LNCaP clone FGC (cell line): ENCODE measurements at regions not wholly inside any gene's neighbourhood (a gene's known extent, or its start where the extent isn't known, plus 50 kb on each side); places are given as distances from the start of the nearest gene placed in this dataset.

Experiments
- DNase-seq: peaks from one replicate; pipeline ENCODE4 v3.0.0-alpha.2; 2011; ENCODE audit warnings: low read depth
- H3K4me3 ChIP-seq: 2 replicates; pipeline ENCODE4 v1.5.1; 2011; ENCODE audit warnings: mild to moderate bottlenecking, low read depth, low read length, control low read depth
- TF ChIP-seq, protein P1 (sequence below): IDR thresholded peaks from 2 replicates; pipeline ENCODE4 v1.5.1; 2012; ENCODE audit warnings: mild to moderate bottlenecking; ENCODE audit not compliant: control insufficient read depth, insufficient read depth; ENCODE audit errors: extremely low read depth

DNA sequence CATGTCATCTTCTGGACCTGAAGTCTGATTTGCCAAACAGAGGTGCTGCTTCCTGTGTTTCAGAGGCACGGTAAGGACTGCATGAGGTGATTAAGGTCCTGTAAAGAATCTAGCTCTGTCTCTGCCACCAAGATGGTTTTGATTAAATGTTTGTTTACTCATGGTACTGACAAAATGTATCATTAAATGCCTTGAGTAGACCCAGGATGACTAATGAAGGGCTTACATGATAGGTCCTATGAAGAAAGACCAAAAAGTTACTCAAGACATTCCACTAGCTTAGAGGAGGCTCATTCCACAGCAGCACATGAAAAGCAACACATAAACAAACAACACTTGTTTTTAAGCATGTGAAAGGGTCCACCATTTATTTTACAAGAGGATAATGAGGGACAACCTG, 100.9 kb downstream of the BOD1 start:
- TF ChIP-seq, protein P1, sequence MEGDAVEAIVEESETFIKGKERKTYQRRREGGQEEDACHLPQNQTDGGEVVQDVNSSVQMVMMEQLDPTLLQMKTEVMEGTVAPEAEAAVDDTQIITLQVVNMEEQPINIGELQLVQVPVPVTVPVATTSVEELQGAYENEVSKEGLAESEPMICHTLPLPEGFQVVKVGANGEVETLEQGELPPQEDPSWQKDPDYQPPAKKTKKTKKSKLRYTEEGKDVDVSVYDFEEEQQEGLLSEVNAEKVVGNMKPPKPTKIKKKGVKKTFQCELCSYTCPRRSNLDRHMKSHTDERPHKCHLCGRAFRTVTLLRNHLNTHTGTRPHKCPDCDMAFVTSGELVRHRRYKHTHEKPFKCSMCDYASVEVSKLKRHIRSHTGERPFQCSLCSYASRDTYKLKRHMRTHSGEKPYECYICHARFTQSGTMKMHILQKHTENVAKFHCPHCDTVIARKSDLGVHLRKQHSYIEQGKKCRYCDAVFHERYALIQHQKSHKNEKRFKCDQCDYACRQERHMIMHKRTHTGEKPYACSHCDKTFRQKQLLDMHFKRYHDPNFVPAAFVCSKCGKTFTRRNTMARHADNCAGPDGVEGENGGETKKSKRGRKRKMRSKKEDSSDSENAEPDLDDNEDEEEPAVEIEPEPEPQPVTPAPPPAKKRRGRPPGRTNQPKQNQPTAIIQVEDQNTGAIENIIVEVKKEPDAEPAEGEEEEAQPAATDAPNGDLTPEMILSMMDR, result no peak
- no peak overlapping the region for H3K4me3 ChIP-seq
- no peak for DNase-seq

DNA sequence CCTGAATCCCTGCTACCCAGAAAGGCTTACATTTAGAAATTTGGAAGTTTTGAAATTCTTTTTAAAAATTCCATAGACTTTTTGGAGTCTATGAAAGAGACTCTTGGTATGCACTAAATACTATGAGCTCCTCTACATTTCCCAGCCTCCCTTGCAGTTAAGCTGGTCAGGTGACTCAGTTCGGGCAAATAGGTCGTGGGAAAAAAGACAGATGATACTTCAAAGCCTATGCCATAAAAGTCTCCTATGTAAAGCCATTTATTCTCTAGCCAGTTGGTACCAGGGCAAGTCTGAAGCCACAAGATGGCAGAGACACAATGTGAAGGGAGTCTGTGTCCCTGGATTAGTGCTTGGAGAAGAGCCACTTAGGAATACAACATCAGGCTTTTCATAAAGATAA, 101.8 kb downstream of the BOD1 start:
- TF ChIP-seq, protein P1, result no peak
- no peak overlapping the region for H3K4me3 ChIP-seq
- no peak for DNase-seq

DNA sequence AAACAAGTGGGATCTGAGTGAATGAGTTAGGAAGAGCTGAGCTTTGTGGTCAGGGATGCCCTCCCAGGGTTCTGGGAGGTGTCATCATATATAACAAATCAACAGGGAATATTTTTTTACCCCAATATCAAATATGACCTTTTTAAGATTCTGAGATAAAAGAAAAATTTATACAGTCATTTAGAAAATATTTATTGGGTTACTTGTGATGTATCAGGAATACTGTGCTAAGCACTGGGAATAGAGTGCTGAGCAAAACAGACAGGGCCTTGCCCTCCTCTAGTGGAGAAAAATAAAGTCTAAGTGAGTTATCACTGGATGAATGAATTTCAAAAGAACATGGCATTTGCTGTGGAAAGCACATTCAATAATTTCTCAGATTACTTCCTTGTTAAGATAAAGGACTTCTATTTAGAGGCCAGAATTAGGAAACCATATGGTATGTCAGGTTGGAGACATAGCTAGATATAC, 102.9 kb downstream of the BOD1 start:
- TF ChIP-seq, protein P1, result 0 out of 2 replicates have a peak, but pooled peaks have one; percentile 10
- no peak for DNase-seq
- H3K4me3 ChIP-seq, result no peak overlapping the region

DNA sequence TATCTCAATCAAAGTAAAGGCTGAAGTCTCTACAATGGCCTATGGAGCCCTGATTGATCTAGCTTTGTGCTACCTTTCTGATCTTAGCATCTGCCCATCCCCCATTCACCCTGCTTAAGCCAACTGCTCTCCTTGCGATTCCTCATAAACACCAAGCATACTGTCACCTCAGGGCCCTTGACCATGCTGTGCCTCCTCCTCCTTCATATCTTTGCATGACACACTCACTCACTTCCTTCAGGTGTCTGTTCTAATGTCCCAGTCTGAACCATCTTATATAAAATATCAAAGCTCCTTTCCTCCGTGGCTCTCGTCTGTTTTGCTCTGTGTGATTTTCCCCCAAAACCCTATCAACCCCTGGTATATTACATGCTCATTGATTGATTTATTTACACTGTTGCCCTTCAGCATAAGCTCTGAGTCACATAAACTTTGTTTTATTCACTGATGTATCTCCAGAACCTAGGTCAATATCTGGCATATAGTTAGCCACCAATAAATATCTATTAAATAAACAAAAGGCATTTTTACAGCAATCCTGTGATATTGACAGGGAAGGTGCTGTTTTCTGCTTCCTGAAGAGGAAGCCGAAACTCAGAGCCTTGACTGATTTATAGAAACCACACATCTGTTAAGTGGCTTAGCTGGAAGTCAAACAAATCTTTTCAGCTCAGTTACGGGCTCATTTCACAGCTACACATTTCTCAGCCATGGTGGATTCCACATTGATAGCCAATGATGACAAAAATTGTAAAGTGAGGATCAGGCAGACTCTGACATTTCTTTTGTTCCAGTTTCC, 103.6 kb downstream of the BOD1 start:
- TF ChIP-seq, protein P1, result no peak
- DNase-seq, result peak; percentile 67
- H3K4me3 ChIP-seq, result no peak overlapping the region

DNA sequence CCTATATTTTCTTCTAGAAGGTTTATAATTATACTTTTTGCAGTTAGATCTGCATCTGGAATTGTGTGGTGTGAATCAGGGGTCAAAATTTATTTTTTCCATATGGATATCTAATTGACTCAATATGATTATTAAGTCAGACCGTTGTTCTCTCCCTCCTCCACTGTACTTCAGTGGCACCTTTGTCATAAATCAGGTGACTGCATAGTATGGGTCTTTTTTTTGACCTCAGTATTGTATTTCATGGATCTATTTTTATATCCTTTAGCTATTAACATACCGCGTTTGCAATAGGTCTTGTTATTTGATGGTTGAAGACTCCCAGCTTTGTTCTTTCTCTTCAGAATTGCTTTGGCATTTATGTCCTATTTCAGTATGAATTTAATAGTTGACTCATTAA, 107.4 kb downstream of the BOD1 start:
- DNase-seq, result no peak
- H3K4me3 ChIP-seq, result no peak overlapping the region
- TF ChIP-seq, protein P1, result no peak

DNA sequence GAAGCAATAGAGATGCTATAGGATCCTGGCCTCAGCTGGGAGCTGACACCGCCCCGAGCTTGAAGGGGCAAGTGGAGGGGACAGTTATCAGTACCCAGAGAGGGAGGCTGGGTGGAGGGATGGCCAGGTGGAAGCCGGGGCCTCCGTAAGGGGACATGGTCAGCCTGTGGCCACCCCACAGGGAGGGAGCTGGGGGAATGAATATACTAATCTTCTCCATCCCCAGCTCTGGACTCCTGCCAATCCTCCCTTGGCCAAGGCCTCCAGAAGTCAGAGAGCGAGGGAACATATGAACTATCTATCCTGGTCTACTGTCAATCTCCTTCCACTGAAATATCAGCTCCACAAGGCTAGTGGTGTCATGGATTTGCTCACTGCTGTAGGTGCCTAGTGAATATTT, 109.3 kb downstream of the BOD1 start:
- DNase-seq, result no peak
- TF ChIP-seq, protein P1, result no peak
- H3K4me3 ChIP-seq, result no peak overlapping the region

DNA sequence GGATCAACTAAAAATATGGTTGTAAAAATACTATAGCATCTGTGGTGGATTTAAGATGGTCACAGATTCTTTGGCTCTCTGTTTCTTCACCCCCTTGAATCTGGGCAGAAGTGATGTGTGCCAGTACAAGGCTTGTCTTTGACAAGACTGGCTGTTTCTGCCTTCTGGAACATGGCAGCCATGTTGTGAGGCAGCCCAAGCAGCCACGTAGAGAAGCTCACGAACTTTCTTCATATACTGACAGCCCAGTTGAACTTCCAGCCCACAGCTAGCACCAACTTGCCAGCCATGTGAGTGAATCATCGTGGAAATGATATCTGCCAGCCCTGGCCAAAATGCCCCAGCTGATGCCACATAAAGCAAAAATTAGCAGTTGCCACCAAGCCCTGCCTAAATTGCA, 110.8 kb downstream of the BOD1 start:
- DNase-seq, result no peak
- TF ChIP-seq, protein P1, result no peak
- H3K4me3 ChIP-seq, result no peak overlapping the region
